Activated CD4-positive, alpha-beta T cell treated with anti-CD3 and anti-CD28 coated beads, Interleukin-2, Interleukin-4, amounts not matched to agents 100 ng/mL and 50 ng/mL, durations not matched to agents 16 hours and 8 hours (primary cell): ENCODE measurements at regions not wholly inside any gene's neighbourhood (a gene's known extent, or its start where the extent isn't known, plus 50 kb on each side); places are given as distances from the start of the nearest gene placed in this dataset.

ENCODE experiments used
- DNase-seq: peaks from one replicate; pipeline ENCODE4 v3.0.0-alpha.2; 2020; ENCODE audit warnings: low spot score

DNA sequence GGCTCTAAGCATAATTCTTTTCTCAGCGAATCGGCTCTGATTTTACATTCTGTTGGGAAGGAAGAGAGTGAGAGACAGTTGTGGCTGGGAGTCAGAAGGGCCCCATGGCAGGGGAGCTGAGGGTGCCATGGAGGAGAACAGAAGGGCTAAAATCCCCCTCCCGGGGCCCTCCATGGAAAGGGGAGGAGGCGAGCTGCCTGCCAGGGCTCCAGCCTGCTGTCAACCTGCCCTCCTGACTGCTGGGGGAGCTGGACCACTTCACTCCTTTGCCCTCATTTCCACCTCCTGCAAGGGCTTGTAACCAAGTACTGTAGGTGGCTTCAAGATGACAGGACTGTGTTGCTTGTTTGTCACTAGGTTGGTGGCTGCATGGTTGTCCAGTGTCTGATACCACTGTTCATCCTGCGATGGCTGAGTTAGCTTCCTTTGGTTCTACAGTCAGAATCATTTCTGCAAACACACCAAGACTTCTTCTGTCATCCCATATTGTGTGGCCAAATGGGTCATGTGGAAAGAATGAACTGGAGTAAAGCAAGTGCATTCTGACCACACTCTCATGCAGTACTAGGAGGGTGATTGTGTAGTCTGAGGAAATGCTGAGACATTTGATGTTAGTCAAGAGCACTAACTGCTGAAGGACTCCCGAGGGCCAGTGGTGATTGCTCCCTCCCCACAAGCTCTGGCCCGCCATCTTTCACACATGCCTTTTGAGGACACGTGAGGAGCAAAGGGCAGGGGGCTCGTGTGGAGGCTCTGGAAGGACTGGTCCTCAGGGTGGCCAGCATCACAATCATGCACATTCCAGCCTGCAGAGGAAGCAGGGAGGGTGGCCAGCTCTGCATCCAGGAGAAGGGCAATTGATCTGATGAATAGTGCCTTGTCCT, 307.2 kb downstream of the GADD45G start:
- no peak for DNase-seq

- no peak for DNase-seq
These were observed 307.8 kb downstream of the GADD45G start for GRCh38 chr9:89912605-89912953.

- no peak for DNase-seq
These were observed 310.4 kb downstream of the GADD45G start for GRCh38 chr9:89915187-89915586.

GRCh38 chr9:89916001-89916597, 311.3 kb downstream of the GADD45G start:
- DNase-seq, result no peak

- DNase-seq, result no peak
These were observed 313.0 kb downstream of the GADD45G start for GRCh38 chr9:89917861-89918260.

DNA sequence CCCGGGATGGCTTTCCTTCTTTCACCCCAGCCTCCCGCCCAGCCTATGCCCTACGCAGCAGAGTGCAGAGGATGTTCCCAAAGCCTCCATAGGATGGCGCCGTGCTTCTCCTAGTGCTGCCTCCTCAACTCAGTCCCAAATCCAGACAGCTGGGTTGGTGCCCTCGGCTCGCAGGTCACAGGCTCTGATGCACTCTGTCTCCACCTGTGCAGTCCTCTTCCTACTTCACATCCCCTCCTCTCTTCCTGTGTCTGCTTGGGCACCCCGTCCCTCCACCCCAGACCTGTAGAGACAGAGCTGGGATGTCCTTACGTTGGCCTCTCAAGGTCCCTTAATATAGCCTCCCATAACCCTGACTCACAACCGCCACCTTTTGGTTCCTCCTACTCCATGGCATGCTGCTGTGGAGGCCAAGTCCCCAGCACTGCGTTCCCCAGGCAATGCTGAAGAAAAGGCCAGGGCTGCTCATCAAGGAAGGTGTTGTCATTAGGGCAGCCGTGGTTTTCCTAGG, 314.4 kb downstream of the GADD45G start:
- peak; percentile 41 for DNase-seq

DNA sequence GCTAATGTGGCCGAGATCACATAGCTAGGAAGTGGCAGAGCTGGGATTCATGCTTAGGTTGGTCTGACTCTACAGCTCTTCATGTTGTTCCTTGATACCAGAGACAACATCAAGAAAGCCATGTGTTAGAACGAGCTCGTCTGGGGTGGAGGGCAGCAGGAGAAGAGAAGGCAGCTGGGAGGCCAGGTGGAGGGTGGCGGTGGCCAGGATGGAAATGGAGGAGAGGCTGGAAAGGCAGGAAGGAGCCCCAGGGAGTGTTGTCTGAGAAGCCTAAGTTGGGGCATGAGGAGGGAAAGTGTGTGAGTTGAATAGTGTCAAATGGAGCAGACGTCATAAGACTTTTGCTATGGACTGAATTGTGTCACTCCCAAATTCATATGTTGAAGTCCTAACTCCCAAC, 315.3 kb downstream of the GADD45G start:
- DNase-seq, result no peak

DNA sequence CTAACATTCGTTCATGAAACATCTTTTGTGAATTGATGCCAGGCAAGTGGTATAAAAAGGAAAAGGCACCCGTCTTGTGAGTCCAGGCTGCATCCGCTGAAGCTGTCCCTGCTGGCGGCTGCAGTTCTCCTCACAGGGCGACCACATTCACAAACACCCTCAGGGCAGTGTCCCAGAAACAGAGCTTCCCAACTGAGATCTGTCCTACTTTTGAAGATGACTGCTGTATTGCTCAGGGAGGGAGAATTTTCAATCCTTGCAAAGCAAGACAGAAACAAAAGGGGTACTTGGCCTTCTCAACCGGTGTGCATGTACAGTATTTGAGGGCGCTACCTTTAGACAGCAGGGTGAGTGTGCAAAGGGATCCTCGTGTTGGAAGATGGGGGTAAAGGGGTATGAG, 316.1 kb downstream of the GADD45G start:
- no peak for DNase-seq

DNA sequence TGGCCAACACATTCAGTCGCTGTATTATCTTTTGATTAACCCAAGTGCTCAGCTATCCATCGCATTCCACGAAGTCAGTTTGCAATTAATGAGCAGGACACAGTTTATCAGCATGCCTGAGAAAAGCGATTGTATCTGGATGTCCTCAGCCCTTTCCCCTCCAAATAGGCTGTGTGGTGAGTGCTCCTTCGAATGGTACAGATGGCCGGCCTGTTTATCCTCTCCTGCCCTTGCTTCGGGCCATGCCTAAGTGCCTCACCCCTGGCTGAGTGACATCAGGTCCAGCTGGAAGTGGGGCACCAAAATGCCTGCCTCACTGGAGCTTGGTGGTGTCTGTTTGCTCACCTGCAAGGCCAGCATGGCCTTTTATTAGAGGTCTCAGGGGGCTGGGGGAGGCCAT, 317.3 kb downstream of the GADD45G start:
- no peak for DNase-seq

GRCh38 chr9:89923174-89923573, 318.4 kb downstream of the GADD45G start:
- DNase-seq, result no peak

DNA sequence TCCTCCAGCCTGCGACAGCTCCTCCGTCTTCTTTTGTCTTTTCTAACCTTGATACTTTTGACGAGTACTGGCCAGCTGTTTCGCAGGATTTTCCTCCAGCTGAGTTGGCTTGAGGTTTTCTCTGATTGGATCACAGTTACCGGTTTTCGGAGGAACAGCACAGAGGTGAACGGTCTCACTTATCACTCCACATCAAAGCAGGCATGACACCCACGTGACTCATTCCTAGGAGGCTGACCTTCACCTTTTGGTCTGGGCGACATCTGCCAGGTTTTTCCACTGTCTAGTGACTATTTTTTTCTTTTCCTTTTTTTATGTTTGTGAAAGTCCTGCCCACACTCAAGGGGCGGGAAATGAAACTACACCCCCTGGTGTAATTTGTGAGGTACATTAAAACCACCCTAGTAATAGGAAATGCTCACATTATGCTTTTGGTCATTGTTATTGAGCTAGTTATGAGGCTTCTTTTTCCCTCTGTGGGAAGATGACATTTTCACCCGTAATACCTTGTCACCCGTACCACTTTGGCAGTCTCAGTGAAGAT, 319.2 kb downstream of the GADD45G start:
- peak; percentile 61 for DNase-seq

- DNase-seq, result no peak
These were observed 319.8 kb downstream of the GADD45G start for GRCh38 chr9:89924611-89925010.

GRCh38 chr9:89926167-89926566, 321.4 kb downstream of the GADD45G start:
- no peak for DNase-seq

GRCh38 chr9:89926691-89927220, 321.9 kb downstream of the GADD45G start:
- DNase-seq, result no peak

DNA sequence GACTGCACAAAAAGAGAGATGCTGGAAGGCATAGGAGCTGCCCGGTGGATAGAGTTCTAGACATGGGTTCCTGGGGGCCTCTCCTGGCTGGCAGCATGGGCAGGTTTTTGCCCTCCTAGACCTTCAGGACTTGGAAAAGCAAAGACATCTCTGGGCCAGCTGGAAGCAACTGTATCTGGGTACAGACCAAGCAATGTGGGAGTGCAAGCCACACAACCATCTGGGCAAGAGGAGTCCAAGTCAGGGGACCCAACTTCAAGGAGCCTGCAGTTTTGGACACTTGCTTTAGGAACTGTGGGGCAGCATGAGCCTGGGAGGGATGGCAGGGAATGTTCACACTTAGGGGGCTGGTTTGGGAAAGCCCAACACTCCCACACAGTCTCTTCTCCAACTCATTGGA, 323.3 kb downstream of the GADD45G start:
- DNase-seq, result no peak

GRCh38 chr9:89928521-89929275, 323.9 kb downstream of the GADD45G start:
- no peak for DNase-seq

DNA sequence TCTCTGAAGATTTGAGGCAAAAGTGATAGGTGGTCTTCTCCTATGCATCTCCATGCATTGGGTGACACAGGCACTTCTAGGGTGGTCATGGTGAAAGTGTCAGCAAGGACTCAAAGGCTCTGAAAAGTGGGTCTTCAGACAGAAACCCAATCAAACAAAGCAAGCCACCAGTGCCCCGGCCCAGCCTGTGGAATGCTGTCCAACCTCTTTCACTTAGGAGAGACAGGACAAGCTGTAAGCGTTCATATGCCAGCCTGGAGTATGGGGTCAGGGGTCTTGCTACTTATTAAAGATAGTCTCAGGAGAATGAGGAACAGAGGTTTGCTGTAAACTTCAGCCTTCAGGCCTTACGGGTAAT, 324.5 kb downstream of the GADD45G start:
- no peak for DNase-seq

GRCh38 chr9:89929673-89930480, 325.1 kb downstream of the GADD45G start:
- no peak for DNase-seq

DNA sequence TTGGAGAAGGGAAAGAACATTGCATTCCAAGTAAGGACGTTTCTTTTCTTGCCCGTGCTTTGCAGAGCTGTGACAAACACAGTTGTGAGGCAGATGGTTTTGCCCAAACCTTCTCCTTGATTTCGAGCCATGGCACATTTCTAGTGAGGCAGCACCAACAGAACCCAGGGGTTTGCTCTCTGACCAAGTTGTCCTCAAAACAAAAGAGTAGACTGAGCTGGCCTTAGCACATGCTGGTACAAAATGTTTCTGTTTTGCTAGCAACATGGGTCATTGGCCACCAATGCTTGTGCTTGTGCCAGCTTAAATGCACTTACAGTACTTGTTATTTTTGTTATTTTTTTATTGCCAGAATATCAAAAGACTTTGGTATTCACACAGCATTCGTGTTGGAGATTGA, 328.8 kb downstream of the GADD45G start:
- DNase-seq, result no peak

DNA sequence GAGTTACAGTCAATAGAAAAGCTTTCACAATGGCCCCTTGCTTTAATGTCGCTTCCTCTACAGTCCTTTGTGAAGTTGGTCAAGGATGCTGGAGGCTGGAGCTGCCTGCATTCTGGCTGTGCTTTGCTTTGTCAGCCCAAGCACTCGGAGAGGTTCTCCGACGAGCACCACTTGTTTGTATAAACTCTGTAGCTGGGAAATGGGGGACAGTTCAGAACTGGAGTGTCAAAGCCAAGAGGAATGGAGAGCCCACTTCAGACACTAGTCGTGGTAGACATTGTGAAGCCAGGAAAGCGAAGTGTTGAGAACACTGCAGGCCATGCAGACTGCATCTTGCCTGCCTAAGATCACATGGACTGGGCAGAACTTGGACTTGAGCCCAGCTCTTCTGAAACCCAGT, 330.3 kb downstream of the GADD45G start:
- DNase-seq, result no peak

- no peak for DNase-seq
These were observed 331.0 kb downstream of the GADD45G start for GRCh38 chr9:89935801-89936200.

DNA sequence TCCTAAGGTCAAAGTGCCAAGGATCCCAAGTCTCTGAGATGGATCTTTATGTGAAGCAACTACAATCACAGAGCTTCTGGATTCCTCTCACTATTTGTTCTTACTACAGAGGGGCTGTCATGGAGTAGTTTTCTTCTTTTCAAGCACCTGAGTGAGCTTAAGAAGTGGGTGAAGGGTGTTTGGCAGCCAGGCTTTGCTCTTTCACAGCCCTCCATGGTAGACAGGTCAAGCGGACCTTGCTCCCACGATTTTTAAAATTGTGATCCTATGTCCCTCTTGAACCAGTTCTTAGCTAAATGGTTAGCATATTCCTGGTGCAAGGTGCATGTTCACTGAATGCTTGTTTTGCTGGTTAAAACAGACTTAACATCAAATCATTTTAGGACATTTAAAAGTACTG, 332.2 kb downstream of the GADD45G start:
- no peak for DNase-seq
